ENCODE measurements at regions not wholly inside any gene's neighbourhood (a gene's known extent, or its start where the extent isn't known, plus 50 kb on each side); places are given as distances from the start of the nearest gene placed in this dataset.

DNA sequence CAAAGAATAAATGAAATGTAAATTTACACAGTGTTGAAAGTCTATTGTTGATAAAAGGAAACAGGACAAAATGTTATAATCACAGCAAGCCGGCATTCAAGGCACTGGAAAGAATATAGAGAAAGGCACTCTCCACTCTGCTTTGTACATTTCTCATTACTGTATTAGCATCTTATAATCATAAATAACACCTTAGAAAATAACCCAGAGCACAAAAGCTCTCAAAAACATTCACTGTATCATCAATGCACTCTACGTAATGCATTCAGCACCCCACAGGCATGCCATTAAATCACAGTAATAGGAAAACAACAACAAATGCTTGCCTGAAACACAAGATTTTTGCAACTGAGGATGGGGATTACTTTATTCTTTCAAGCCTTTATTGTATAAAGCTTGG, 75.3 kb upstream of the TRPC3 start:
- H3K27ac ChIP-seq, result no peak overlapping the region
- H3K4me1 ChIP-seq, result no peaks in the 10 kb centered on the region
- H3K4me3 ChIP-seq, result no peak overlapping the region
- H3K9me3 ChIP-seq, result peaks cover 0 to 5% of the 10 kb centered on the region in 2 donors
- DNase-seq (ENCODE audit: low spot score), result no peak
- no peaks in the 10 kb centered on the region for H3K36me3 ChIP-seq
- TF ChIP-seq, protein P1, sequence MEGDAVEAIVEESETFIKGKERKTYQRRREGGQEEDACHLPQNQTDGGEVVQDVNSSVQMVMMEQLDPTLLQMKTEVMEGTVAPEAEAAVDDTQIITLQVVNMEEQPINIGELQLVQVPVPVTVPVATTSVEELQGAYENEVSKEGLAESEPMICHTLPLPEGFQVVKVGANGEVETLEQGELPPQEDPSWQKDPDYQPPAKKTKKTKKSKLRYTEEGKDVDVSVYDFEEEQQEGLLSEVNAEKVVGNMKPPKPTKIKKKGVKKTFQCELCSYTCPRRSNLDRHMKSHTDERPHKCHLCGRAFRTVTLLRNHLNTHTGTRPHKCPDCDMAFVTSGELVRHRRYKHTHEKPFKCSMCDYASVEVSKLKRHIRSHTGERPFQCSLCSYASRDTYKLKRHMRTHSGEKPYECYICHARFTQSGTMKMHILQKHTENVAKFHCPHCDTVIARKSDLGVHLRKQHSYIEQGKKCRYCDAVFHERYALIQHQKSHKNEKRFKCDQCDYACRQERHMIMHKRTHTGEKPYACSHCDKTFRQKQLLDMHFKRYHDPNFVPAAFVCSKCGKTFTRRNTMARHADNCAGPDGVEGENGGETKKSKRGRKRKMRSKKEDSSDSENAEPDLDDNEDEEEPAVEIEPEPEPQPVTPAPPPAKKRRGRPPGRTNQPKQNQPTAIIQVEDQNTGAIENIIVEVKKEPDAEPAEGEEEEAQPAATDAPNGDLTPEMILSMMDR (IDR thresholded peaks at IDR 0.05), result no peak
- H3K27me3 ChIP-seq, result no peaks in the 10 kb centered on the region

DNA sequence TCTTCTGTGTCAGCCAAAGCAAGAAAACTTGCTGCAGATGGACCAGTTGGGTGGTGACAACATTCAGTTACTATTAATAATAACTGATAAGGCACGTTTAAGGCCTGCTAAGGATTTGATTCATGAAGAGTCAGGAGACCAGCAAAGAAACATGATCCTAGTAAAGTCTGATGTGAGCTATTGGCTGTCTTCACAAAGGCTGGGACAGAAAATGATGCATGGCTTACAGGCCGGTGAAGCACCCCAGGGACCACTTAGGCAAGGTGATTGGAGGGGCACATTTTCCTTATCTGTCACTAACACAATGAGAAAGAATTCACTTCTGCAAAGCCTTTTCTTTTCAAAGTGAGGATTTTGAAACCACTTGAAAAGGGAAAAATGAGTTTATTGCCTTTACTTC, 65.4 kb upstream of the TRPC3 start:
- no peaks in the 10 kb centered on the region for H3K36me3 ChIP-seq
- H3K27ac ChIP-seq, result no peak overlapping the region
- no peaks in the 10 kb centered on the region for H3K27me3 ChIP-seq
- no peak overlapping the region for H3K4me3 ChIP-seq
- DNase-seq (ENCODE audit: low spot score), result no peak
- no peaks in the 10 kb centered on the region for H3K9me3 ChIP-seq
- TF ChIP-seq, protein P1 (IDR thresholded peaks at IDR 0.05), result no peak
- peaks cover 0 to 5% of the 10 kb centered on the region in 2 donors for H3K4me1 ChIP-seq

DNA sequence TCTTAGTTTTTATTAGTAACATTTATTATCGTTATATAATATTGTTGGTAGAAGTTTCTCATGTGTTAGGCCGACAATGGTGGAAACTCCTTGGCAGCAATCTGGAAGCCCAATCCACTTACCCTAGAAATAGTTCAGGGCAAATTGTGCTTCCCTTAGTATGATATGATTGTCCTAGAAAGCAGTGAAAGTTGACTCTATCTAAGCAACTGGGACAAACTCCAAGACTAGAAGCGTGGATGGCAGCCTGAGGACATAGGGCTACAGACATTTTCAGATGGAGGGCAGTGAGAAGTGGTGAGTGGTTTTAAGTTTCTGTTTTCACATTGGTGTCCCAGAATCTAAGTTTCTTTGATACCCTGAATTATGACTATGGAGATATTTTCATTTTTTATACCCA, 63.3 kb upstream of the TRPC3 start:
- Histone ChIP-seq H3K27ac (no peak overlapping the region), H3K27me3 (no peaks in the 10 kb centered on the region), H3K4me3 (no peak overlapping the region), H3K36me3 (no peaks in the 10 kb centered on the region), H3K9me3 (no peaks in the 10 kb centered on the region), H3K4me1 (peaks cover 0 to 5% of the 10 kb centered on the region in 2 donors)
- no peak for DNase-seq (ENCODE audit: low spot score)
- TF ChIP-seq, protein P1 (IDR thresholded peaks at IDR 0.05), result no peak

DNA sequence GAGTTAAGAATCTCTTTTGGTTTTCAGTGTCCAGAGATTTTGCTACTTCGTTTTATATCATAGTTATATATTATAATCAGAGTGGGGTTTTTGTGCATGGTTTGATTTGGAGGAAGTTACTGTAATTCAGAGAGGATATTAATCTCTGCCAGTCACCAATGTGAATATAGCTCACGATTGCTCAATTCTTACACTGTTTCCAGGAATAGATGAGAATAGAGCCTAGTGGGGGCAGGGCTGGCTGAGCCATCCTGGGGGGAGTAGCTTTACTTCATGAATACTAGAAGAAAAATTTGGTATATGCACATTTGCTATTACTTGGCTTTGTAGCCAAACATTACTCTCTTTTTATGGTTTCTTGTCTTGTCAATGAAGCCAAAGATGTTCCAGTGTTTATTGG, 60.9 kb upstream of the TRPC3 start:
- H3K9me3 ChIP-seq, result no peaks in the 10 kb centered on the region
- no peaks in the 10 kb centered on the region for H3K36me3 ChIP-seq
- no peak overlapping the region for H3K4me3 ChIP-seq
- H3K27ac ChIP-seq, result no peak overlapping the region
- no peaks in the 10 kb centered on the region for H3K27me3 ChIP-seq
- no peak for DNase-seq (ENCODE audit: low spot score)
- peaks cover 0 to 5% of the 10 kb centered on the region in 2 donors for H3K4me1 ChIP-seq
- TF ChIP-seq, protein P1 (IDR thresholded peaks at IDR 0.05), result no peak

DNA sequence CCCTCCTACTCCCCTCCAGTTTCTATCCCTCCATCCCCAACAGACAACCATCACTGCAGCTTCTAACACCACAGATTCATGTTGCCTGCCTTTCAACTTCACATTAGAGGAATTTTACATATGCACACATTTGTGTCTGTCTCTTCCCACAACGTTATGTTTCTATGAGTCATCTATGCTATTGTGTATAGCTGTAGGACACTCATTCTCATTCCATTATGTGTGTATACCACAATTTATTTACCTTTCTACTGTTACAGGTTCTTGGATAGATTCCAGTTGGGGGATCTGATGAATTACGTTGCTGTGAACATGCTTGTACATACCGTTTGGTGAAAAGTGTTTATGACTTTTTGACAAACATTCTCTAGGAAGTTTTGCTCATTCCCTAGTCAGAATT, 58.8 kb upstream of the TRPC3 start:
- Histone ChIP-seq H3K27ac (no peak overlapping the region), H3K36me3 (no peaks in the 10 kb centered on the region), H3K9me3 (no peaks in the 10 kb centered on the region), H3K4me3 (no peak overlapping the region), H3K27me3 (no peaks in the 10 kb centered on the region), H3K4me1 (no peaks in the 10 kb centered on the region)
- TF ChIP-seq, protein P1 (IDR thresholded peaks at IDR 0.05), result no peak
- no peak for DNase-seq (ENCODE audit: low spot score)

DNA sequence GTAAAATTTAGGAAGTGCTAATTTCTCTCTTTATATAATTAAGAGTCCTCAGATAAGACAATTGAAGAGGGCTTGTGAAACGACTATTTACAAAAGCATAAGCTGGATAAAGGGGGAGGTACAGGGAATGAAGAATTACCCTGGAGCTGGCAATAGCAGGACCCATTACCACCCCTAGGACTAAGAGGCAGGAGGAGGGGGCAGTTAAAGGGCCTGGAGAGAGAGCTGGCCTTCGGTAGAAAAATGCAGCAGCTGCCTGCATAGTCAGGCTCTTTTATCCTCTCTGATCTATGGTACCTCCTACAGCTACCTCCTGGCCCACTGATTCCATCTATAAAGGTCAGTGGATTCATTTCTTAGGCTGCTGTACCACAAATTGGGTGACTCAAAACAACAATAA, 57.7 kb upstream of the TRPC3 start:
- Histone ChIP-seq H3K27me3 (no peaks in the 10 kb centered on the region), H3K27ac (no peak overlapping the region), H3K9me3 (no peaks in the 10 kb centered on the region), H3K4me3 (no peak overlapping the region), H3K36me3 (no peaks in the 10 kb centered on the region), H3K4me1 (no peaks in the 10 kb centered on the region)
- DNase-seq (ENCODE audit: low spot score), result no peak
- TF ChIP-seq, protein P1 (IDR thresholded peaks at IDR 0.05), result no peak
